Activated T-cell treated with anti-CD3 and anti-CD28 coated beads, Interleukin-2, amount 50 U/mL, for 48 hours (primary cell): ENCODE measurements at regions not wholly inside any gene's neighbourhood (a gene's known extent, or its start where the extent isn't known, plus 50 kb on each side); places are given as distances from the start of the nearest gene placed in this dataset.

Source experiments
- DNase-seq, 2 experiments: peaks; one replicate each; pipeline ENCODE4 v3.0.0-alpha.2; 2020

- no peak for DNase-seq
Measured at GRCh38 chr5:6235726-6236125, 142.6 kb downstream of the MED10 start.

- DNase-seq: no peak
Measured at GRCh38 chr5:6228257-6229250, 149.8 kb downstream of the MED10 start.

GRCh38 chr5:6225121-6225607 lies 153.2 kb downstream of the MED10 start:
- DNase-seq: no peak

- DNase-seq: no peak
Measured at GRCh38 chr5:6224406-6224805, 153.9 kb downstream of the MED10 start.

- no peak for DNase-seq
Measured at GRCh38 chr5:6222899-6223298, 155.4 kb downstream of the MED10 start.

GRCh38 chr5:6222121-6222520 lies 156.2 kb downstream of the MED10 start:
- no peak for DNase-seq

GRCh38 chr5:6221141-6221626 lies 157.2 kb downstream of the MED10 start:
- DNase-seq: no peak

- DNase-seq: no peak
Measured at GRCh38 chr5:6220346-6221088, 157.8 kb downstream of the MED10 start.

GRCh38 chr5:6218517-6218916 lies 159.8 kb downstream of the MED10 start:
- DNase-seq: no peak

GRCh38 chr5:6218116-6218515 lies 160.2 kb downstream of the MED10 start:
- DNase-seq: no peak

GRCh38 chr5:6216471-6217075 lies 161.8 kb downstream of the MED10 start:
- DNase-seq: no peak

GRCh38 chr5:6215891-6216290 lies 162.5 kb downstream of the MED10 start:
- no peak for DNase-seq

GRCh38 chr5:6212244-6212643 lies 166.1 kb downstream of the MED10 start:
- DNase-seq: no peak

GRCh38 chr5:6206501-6206900 lies 171.8 kb downstream of the MED10 start:
- DNase-seq: no peak

- no peak for DNase-seq
Measured at GRCh38 chr5:6202968-6203365, 175.4 kb downstream of the MED10 start.

GRCh38 chr5:6202149-6202967 lies 176.0 kb downstream of the MED10 start:
- no peak for DNase-seq

GRCh38 chr5:6201631-6202030 lies 176.7 kb downstream of the MED10 start:
- DNase-seq: no peak

GRCh38 chr5:6198531-6198930 lies 179.8 kb downstream of the MED10 start:
- no peak for DNase-seq

GRCh38 chr5:6197427-6197826 lies 180.9 kb downstream of the MED10 start:
- no peak for DNase-seq

GRCh38 chr5:6195711-6196358 lies 182.5 kb downstream of the MED10 start:
- no peak for DNase-seq

- DNase-seq: no peak
Measured at GRCh38 chr5:6194906-6195612, 183.3 kb downstream of the MED10 start.
